Keratinocyte (primary cell): ENCODE measurements at regions not wholly inside any gene's neighbourhood (a gene's known extent, or its start where the extent isn't known, plus 50 kb on each side); places are given as distances from the start of the nearest gene placed in this dataset.

Experiments
- EZH2 ChIP-seq: IDR thresholded peaks from one replicate; pipeline ENCODE4 v1.6.1; 2012; ENCODE audit warnings: inconsistent platforms, mild to moderate bottlenecking, low read length, moderate library complexity
- TF ChIP-seq, protein P1 (sequence below), 3 experiments: IDR thresholded peaks in 1 of 3; conservative IDR thresholded peaks in 1 of 3; optimal IDR thresholded peaks in 1 of 3; 2 replicates in 2 of 3; 3 replicates in 1 of 3; pipeline versions ENCODE3 to v1.5.1; 2011; ENCODE audit warnings: low read length in 3 of 3, mild to moderate bottlenecking in 3 of 3, moderate library complexity in 2 of 3, control low read depth in 1 of 3, inconsistent platforms in 1 of 3; ENCODE audit not compliant: insufficient read depth in 2 of 3; ENCODE audit errors: extremely low read depth in 1 of 3

DNA sequence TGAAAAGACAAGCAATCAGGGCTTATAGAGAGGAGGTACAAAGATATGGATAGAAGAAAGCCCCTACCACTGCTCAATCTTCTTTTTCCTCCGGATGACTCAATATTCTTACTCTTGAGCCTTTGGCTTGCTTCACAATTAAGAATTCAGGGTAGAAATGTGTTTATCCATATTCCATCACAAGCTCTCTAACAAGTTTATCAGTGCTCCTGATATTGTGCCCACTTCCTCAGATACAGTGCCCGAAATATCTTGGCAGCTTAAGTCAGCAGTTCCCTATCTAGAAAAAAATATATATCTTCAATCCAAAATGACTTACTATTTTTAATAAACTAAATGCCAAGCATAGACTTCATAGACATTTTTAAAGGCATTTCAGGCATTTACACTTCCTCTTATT lies 255.1 kb upstream of the FAT3 start:
- TF ChIP-seq, protein P1, sequence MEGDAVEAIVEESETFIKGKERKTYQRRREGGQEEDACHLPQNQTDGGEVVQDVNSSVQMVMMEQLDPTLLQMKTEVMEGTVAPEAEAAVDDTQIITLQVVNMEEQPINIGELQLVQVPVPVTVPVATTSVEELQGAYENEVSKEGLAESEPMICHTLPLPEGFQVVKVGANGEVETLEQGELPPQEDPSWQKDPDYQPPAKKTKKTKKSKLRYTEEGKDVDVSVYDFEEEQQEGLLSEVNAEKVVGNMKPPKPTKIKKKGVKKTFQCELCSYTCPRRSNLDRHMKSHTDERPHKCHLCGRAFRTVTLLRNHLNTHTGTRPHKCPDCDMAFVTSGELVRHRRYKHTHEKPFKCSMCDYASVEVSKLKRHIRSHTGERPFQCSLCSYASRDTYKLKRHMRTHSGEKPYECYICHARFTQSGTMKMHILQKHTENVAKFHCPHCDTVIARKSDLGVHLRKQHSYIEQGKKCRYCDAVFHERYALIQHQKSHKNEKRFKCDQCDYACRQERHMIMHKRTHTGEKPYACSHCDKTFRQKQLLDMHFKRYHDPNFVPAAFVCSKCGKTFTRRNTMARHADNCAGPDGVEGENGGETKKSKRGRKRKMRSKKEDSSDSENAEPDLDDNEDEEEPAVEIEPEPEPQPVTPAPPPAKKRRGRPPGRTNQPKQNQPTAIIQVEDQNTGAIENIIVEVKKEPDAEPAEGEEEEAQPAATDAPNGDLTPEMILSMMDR (optimal IDR thresholded peaks at IDR 0.05 in 1 of 3, IDR thresholded peaks at IDR 0.05 in 1 of 3, conservative IDR thresholded peaks at IDR 0.05 in 1 of 3; ENCODE audit: extremely low read depth in 1 of 3, insufficient read depth in 2 of 3, low read length in 3 of 3): no peak
- TF ChIP-seq EZH2: no peak
